HG02642 (cell line): ENCODE measurements at regions not wholly inside any gene's neighbourhood (a gene's known extent, or its start where the extent isn't known, plus 50 kb on each side); places are given as distances from the start of the nearest gene placed in this dataset.

Source experiments
- ATAC-seq: cut with Tn5 transposase; IDR thresholded peaks from one replicate; pipeline ENCODE4 v1.9.1; 2021; ENCODE audit warnings: mild to moderate bottlenecking; ENCODE audit not compliant: unreplicated experiment, poor library complexity

DNA sequence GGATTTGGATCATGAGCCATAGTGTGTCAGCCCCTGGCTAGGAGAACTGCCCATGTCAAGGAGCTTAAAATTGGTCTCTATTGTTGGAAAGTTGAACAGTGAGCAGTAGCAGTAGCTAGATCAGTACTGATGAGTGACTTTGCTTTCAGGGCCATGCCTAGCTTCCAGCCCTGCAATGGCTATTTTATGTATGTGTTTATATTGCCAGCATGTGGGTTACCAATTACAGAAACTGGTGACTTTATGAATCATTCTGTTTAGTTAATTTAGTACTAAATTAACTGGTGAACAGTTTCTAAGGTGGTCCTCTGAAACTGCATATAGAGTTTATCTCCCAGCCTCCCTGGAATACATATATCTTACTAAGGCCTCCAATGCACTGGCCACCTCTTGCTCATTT, 908.1 kb upstream of the ALCAM start:
- ATAC-seq = no peak

DNA sequence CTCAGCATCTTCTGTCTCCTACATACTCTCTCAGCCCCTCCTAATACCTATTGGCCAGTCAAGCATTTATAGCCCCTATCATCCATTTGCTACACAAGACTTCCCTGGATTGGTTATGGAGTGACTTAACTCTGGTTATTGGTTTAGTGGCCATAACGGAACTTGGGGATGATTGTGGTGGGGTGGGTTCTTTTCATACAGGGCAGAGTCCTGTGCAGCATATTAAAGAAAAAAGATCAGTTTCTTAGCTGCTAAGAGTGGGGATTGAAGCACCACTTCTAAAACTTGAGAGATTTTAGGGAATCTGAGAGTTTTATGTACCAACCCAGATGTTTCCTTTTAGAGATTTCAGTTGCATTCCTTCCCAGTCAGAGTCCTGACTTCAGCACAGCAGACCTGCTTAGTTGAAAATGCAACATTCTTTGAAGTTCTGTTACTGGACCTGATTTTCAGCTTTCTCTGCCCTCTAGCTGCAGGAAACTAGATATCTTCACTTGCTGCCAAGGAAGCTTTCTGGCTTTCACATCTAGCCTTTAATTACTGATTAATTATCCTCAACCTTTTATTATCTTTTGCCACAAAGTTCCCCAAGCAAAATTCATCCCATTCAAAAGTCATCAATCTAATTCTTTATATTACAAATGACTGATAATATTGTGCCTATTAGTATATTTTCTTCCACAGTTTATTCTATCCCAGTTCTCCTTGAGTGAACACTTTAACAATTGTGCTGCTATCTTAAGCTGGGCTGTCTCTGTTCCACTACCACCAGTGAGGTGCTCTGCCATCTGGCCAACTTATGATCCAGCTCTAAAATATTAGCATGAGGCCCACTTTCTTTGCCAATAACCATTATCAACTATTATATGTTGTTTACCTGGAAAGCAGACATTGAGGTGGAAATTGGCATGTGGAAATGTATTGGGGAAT, 906.0 kb upstream of the ALCAM start:
- peak; percentile 61 for ATAC-seq

DNA sequence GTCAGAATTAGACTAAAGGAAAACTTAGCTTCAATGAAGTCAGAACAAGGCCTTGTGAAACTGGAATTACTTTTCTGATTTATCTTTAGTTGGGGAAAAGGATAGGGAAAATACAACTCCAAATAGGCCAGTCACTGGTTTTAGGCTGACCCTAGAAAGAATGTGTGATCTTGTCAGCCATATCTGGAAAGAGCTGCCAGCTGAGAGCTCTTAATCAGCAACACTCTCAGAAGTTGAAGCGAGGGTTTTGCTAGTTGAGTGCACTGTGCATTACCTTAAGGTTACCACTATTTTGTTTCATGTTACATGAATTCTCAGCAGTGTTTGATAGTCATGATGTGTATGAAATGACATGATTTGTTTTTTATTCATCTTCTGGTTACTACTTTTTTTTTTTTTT, 905.3 kb upstream of the ALCAM start:
- ATAC-seq = no peak

DNA sequence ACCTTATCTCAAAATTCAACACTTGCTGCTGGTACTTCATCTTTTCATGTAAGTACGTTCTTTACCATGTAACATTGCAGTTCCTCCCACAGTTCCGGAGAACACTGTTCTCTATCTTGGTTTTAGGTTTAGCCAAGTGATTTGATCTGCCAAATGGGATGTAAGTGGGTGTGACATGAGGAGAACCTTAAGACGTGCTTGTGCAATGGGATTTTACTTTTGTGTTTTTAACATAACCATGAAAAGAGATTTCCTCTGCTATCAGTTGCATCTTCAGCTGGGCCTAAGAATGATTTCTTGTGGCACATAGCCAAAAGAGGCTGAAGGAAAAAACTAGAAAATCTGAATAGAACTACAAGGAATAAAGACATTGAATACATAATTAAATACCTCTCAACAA, 894.5 kb upstream of the ALCAM start:
- ATAC-seq = no peak

DNA sequence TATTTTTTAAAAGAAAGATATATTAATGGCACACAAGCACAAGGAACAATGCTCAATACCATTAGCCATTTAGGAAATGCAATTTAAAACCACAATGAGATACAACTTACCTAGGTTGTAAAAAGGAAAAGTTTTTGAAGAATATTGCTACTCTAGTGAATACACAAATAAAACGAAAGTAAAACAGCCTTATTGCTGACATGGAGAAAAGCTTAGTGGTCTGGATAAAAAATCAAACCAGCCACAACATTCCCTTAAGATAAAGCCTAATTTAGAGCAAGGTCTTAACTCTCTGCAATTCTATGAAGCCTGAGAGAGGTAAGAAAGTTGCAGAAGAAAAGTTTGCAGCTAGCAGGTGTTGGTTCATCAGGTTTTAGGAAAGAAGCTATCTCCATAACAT, 892.7 kb upstream of the ALCAM start:
- no peak for ATAC-seq

DNA sequence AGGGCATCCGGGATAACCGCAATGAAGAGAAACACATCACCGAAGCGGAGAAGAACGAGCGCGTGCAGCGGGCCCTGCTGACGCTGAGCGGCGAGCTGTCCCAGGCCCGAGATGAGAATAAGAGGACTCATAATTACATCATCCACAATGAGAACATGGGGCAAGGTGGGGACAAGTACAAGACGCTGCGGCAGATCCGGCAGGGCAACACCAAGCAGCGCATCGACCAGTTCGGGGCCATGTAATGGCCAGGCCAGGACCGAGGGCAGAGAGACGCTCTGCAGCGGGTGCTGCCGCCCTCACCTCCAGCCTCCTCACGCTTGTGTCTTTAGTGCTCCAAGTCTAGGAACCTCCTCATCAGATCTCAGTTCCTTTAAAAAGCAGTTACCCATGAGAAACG, 863.7 kb upstream of the ALCAM start:
- no peak for ATAC-seq

DNA sequence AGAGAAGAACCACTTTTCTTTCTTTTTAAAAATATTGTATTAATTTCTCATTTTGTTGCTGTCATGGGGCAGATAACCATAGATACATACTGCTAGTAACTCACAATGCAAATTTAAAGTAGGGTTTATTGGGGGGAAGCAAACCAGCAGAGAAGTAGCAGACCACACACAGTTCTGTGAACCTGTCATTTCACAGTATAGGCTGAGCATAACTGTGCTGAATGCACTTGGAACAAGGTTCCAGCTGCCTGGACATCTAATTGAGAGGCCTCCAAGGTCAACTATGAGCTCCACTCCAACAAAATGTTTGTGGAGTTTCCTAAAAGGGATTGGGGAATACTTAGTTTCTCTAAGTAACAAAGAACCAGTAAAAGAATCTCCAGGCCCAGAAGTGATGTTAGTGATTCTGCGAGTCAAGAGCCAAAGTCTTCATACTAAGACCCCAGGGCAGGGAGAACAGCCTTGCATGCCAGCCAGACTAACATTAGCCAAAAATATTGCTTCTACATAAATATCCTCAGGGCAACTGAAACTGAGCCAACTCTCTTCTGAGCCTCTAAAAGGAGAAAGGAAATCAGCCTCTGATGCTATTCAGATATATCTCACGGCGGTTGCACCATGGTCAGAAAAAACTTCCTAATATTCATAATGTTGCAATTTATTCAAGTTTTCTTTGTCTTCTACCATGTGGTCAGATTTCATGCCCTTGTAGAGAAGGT, 856.4 kb upstream of the ALCAM start:
- ATAC-seq = peak; percentile 45

DNA sequence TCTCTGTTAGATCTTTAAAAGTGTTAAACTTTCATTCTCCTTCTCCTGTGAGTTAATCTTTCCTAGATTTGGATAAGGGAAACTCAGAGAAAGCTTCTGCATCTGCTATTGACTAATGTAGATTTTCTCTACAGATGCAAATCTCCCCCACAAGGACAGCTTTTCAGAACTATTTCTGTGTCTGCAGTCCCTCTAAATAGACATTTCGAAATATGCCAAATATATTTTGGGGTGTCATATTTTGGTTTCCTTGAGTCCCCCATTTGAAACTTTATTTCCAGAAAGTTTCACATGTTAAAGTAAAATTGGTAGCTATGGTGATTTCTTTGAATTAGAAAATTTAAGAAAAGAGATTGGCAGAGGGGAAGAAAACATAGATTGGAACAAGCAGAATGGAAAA, 852.3 kb upstream of the ALCAM start:
- ATAC-seq = no peak

DNA sequence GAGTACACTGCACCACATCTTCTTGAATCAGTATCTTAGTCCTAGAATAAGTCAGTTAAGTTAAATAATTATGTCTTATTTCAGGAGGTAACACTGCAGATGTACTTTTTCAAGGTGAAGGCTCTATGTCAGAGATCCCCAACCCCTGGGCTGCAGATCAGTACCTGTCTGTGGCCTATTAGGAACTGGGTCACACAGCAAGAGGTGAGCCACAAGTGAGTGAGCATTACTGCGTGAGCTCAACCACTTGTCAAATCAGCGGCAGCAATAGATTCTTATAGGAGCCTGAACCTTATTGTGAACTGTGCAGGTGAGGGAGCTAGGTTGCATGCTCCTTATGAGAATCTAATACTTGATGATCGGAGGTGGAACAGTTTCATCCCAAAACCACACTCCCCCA, 851.9 kb upstream of the ALCAM start:
- no peak for ATAC-seq

DNA sequence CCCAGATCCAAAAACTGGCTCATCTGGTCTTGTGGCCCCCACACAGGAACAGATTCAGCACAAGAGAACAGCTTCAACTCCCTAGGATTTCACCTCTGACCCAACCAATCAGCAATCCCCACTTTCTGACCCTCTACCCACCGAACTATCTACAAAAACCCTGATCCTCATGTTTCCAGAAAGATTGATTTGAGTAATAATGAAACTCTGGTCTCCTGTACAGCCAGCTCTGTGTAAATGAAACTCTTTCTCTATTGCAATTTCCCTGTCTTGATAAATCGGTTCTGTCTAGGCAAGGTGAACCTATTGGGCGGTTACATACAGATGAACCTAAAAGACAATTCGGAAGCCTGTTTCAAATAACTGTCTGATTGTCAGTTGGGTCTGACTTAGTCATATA, 847.6 kb upstream of the ALCAM start:
- peak; percentile 31 for ATAC-seq

DNA sequence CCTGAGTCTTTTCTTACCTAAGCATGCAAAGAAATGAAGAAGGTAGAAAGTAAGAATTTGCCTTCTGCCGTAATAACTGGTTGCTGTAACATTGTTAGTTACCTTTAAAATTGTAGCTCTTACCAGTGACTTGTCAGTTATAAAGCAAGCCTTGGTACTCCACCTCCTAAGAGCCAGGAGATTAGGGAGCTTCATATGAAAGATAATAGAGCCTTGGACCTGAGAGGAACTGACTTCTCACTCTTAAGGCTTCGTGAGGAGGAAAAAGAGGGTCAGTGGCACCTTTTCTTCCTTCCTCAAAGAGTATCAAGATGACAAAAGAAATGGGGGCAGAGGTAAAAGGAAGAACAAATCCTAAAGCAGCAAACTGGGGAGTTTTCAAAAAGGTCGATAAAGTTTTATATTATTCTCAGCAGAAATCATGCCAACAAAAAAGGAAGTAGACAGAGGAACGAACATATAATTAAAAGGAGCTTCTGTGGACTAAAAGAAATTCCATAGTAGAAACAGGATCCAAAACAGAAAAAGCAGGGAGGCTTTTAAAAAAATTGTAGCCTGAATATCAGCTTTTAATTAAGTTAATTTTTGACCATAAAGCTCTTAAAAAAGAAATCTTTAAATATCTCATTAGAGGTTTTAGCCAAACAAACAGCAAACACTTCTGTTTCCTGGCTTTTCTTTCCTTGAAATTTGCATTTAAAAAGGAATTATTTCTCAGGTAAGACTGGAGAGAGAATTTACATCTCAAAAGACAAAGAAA, 847.1 kb upstream of the ALCAM start:
- ATAC-seq = no peak

DNA sequence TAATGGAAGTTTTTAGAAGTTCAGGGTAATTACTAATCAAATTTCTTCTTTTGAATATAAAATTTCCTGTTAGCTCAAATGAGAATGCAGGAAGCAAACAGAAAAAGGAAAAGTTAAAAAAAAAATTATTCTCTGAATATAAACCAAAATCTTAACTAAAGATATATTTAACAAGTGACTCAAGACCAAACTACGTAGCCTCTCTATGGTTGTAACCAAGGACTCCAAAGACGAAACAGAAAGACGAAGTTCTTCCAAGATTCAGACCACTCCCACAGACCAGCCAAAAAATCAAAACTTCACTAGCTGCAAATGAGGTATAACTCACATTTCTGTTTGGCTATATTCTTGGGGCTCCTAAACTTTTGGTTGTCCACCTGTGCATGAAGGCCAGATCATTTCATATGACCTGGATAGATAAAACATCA, 846.5 kb upstream of the ALCAM start:
- ATAC-seq = peak; percentile 36

DNA sequence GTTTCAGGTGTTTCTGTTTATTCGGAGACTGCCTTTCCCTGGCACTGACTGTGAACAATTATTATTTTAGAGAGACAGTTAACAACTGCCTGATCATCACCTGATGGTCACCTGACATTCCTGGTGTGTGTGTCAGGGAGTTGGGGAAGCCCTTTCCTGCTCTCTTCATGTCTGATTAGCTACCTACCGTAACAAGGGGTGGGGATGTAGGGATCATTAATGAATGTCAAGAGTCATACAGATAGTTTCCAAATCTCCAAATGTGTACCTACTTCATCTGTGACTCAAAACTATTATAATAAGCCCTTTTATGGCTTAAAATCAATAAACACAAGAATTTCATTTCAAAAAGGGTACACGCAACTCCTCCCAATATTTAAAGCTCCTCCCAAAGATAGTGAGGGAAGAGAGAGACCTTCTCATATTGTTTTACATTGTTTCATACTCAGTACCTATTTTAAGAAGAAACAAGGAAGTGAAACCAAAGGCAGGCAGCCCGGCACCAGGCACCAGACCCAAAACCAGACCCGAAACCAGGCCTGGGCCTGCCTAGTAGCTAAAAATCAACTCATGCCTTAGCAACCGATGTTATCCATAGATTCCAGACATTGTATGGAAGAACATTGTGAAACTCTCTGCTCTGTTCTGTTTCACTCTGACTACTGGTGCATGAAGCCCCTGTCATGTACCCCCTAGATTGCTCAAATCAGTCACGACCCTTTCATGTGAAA, 844.9 kb upstream of the ALCAM start:
- ATAC-seq = peak; percentile 57

DNA sequence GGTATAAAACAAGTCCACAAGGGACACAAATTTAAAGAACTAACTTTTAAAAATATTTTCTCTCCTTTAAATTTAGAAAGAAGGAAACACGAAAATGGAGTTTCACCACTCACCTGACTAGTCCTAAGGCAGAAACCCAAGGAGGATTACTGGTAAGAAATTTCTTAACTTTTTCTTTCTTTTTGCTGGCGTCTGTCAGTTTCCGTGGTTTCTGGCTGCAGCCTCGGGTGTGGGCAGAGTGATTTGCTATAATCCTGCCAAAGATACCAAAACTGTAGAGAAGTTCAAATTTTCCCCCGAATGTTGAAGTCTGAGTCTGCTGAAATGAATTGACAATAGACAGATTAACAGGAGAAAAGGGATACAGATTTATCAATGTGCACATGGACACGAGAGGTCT, 843.6 kb upstream of the ALCAM start:
- ATAC-seq = peak; percentile 28

DNA sequence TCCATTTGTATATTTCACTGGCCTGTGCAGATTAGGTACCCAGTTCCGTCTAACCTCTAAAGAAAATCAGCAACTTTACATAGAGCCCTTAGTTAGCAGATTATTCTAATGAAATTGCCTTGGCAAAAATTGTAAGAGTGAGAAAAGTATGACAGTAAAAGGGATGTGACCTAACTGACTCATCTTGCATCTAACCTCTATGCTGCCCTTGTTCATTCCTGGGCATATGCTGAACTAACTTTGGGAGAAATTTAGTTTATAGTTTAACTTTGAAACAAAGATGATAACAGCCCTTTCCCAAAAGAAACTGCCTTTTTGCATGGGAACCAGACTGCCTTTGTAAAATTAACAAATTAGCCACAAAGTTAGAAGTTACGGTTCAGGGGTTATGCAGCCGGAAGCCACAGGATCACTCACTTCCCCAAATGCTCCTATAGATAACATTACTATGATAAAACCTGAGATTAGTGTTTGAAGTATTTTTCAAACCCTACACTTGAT, 839.8 kb upstream of the ALCAM start:
- peak; percentile 81 for ATAC-seq

DNA sequence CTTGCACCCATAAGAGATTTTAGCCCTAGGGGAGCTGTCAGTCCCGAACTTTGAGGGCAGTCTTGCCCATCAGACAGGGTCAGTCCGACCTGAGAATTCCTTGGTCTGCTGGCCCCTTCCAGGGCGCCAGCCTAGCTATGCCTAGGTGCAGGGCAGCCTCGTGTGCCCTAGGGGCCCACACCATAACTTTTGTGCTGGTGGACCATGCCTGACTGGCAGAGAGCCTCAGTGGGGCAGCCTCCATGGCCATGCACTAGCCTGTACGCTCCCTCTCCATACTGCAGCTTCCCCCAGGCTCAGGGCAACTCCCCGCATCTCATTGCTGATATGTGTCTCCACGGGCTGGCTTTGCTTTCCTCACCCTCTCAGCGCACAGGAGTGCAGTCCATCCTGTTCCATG, 835.8 kb upstream of the ALCAM start:
- ATAC-seq = no peak

DNA sequence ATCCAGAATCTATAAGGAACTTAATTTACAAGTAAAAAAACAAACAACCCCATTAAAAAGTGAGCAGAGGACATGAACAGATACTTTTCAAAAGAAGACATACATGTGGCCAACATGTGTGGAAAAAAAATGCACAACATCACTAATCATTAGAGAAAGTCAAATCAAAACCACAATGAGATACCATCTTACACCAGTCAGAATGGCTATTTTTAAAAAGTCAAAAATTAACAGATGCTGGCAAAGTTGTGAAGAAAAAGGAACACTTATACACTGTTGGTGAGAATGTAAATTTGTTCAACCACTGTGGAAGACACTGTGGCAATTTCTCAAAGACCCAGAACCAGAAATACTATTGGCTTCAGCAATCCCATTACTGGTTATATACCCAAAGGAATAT, 830.0 kb upstream of the ALCAM start:
- no peak for ATAC-seq

DNA sequence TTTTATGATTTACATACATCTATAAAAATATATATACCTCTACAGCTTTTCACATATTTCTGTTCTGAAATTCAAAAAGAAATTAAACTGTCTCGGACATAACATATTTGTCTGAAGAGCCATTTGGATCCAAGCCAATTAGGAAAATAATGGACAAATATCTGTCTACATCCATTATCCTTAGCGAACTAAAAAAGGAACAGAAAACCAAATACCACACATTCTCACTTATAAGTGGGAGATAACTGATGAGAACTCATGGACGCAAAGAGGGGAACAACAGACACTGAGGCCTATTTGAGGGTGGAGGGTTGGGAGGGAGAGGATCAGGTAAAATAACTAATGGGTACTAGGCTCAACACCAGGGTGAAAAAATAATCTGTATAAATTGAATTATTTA, 829.4 kb upstream of the ALCAM start:
- ATAC-seq = no peak

DNA sequence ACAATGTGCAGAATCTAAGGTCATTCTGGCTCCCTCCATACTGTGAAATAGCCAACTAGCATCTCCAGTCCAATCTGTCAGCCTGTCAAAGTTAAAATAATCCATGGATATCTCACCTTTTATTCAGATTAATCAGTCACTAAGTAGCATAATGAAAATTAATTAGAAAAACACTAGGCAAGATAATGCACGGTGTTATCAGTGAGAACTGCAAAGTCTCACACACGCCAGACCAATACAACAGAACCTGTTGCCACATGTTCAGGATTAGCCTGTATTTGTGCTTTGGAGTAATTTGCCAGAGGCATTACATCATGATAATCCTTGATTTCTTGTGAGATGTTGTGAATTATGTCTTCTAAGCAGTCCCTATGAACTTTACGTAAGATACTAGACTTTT, 820.4 kb upstream of the ALCAM start:
- no peak for ATAC-seq

DNA sequence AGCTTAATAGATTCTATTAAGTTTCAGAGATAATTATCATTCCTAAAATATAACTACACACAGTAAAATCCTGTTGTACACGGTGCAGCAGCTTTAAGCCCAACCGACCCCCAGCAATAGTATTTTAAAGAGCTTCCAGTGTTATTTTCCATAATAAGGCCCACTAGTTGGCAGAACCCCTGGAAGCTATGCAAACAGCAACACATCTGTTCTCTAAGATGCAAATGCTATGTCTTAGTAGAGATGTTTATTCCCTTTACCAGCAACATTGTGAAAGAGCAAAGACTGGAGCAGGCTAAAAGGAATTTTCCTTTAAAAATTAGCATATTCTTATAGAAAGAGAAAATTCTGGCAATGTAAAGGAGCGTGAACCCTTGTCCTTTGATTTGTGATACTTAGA, 819.7 kb upstream of the ALCAM start:
- no peak for ATAC-seq
